IMR-90 (cell line): ENCODE measurements at regions not wholly inside any gene's neighbourhood (a gene's known extent, or its start where the extent isn't known, plus 50 kb on each side); places are given as distances from the start of the nearest gene placed in this dataset.

Experiments
- ATAC-seq: fragments of 200-7000 bp; cut with Tn5 transposase; 2 replicates; pipeline ENCODE4 v1.9.1; 2020; ENCODE audit warnings: low read depth, mild to moderate bottlenecking, moderate library complexity
- BruUV-seq: library from RNA; stranded (reverse); fragments of 400-500 nt; replicated peaks from 2 replicates; lab custom pipeline; 2021; lab: Mats Ljungman, UMichigan
- CTCF ChIA-PET: fragments of 300-600 bp; formaldehyde crosslinking; extraction: SDS; loops from one replicate; lab custom pipeline; 2021; ENCODE audit warnings: antibody characterized with exemption; lab: Yijun Ruan, JAX
- POLR2A ChIA-PET: fragments of 300-600 bp; sonication (Branson Sonifier 250); formaldehyde crosslinking; loops from one replicate; lab custom pipeline; 2022; ENCODE audit warnings: antibody characterized with exemption; ENCODE audit not compliant: unreplicated experiment; lab: Charles Lee
- DNase-seq: peaks from one replicate; pipeline ENCODE4 v3.0.0; 2013
- H2AFZ ChIP-seq: replicated peaks from 2 replicates; pipeline ENCODE3; 2013; ENCODE audit warnings: low read length, mild to moderate bottlenecking; ENCODE audit not compliant: poor library complexity
- H2AK5ac ChIP-seq: 2 replicates; pipeline ENCODE4 v1.6.1; 2013; ENCODE audit warnings: low read depth, low read length, inconsistent platforms
- H2AK9ac ChIP-seq: replicated peaks from 2 replicates; pipeline ENCODE3; 2013; ENCODE audit warnings: mild to moderate bottlenecking, low read depth, low read length, moderate library complexity; ENCODE audit not compliant: poor library complexity
- H2BK120ac ChIP-seq: 2 replicates; pipeline ENCODE4 v1.6.1; 2013; ENCODE audit warnings: low read depth, low read length, inconsistent platforms
- H2BK15ac ChIP-seq: 3 replicates; pipeline ENCODE4 v1.6.1; 2013; ENCODE audit warnings: low read depth, low read length, inconsistent platforms
- H2BK20ac ChIP-seq: 2 replicates; pipeline ENCODE4 v1.6.1; 2013; ENCODE audit warnings: low read depth, mild to moderate bottlenecking, inconsistent platforms, low read length, moderate library complexity
- H2BK5ac ChIP-seq: 2 replicates; pipeline ENCODE4 v1.6.1; 2013; ENCODE audit warnings: mild to moderate bottlenecking, low read depth, low read length, inconsistent platforms; ENCODE audit not compliant: poor library complexity, severe bottlenecking
- H3K14ac ChIP-seq: replicated peaks from 2 replicates; pipeline ENCODE4 v1.6.1; 2013; ENCODE audit warnings: low read depth, low read length, inconsistent platforms
- H3K18ac ChIP-seq: 2 replicates; pipeline ENCODE4 v1.6.1; 2013; ENCODE audit warnings: low read depth, low read length, control low read depth
- H3K23ac ChIP-seq: 2 replicates; pipeline ENCODE4 v1.6.1; 2013; ENCODE audit warnings: low read depth, low read length, inconsistent platforms
- H3K27ac ChIP-seq: 2 replicates; pipeline ENCODE4 v1.5.1; 2013; ENCODE audit warnings: mild to moderate bottlenecking, control low read depth, low read length; ENCODE audit not compliant: insufficient read depth
- H3K27me3 ChIP-seq: 2 replicates; pipeline ENCODE4 v1.6.1; 2013; ENCODE audit warnings: low read length; ENCODE audit not compliant: control insufficient read depth, insufficient read depth
- H3K36me3 ChIP-seq: 2 replicates; pipeline ENCODE4 v1.6.1; 2013; ENCODE audit warnings: low read length, mixed read lengths; ENCODE audit not compliant: control insufficient read depth, insufficient read depth
- H3K4ac ChIP-seq: 2 replicates; pipeline ENCODE4 v1.6.1; 2013; ENCODE audit warnings: low read depth, low read length, inconsistent platforms
- H3K4me1 ChIP-seq: 2 replicates; pipeline ENCODE4 v1.6.1; 2013; ENCODE audit warnings: low read length, mixed read lengths; ENCODE audit not compliant: control insufficient read depth, insufficient read depth
- H3K4me2 ChIP-seq: 2 replicates; pipeline ENCODE4 v1.6.1; 2013; ENCODE audit warnings: low read depth, mild to moderate bottlenecking, control low read depth, low read length, moderate library complexity
- H3K4me3 ChIP-seq: 2 replicates; pipeline ENCODE4 v1.5.1; 2013; ENCODE audit warnings: low read depth, mild to moderate bottlenecking, control low read depth, low read length, moderate library complexity; ENCODE audit not compliant: insufficient read depth
- H3K56ac ChIP-seq: 2 replicates; pipeline ENCODE4 v1.6.1; 2013; ENCODE audit warnings: low read length, inconsistent platforms; ENCODE audit not compliant: insufficient read depth; ENCODE audit errors: extremely low read depth
- H3K79me1 ChIP-seq, 2 experiments: 2 replicates each; pipeline ENCODE4 v1.6.1; 2013; ENCODE audit warnings: low read length in 2 of 2, inconsistent platforms in 1 of 2, low read depth in 1 of 2
- H3K9ac ChIP-seq: 2 replicates; pipeline ENCODE4 v1.6.1; 2013; ENCODE audit warnings: low read depth, low read length, control low read depth
- H3K9me1 ChIP-seq: 2 replicates; pipeline ENCODE4 v1.6.1; 2013; ENCODE audit warnings: low read length, inconsistent platforms; ENCODE audit not compliant: insufficient read depth
- H3K9me3 ChIP-seq: 2 replicates; pipeline ENCODE4 v1.6.1; 2013; ENCODE audit warnings: low read length; ENCODE audit not compliant: control insufficient read depth, insufficient read depth
- H4K20me1 ChIP-seq: 2 replicates; pipeline ENCODE4 v1.6.1; 2013; ENCODE audit warnings: low read length, inconsistent platforms; ENCODE audit not compliant: insufficient read depth
- H4K5ac ChIP-seq: 2 replicates; pipeline ENCODE4 v1.6.1; 2013; ENCODE audit warnings: mild to moderate bottlenecking, low read depth, low read length, control low read depth
- H4K8ac ChIP-seq, 2 experiments: 2 replicates each; pipeline ENCODE4 v1.6.1; 2013; ENCODE audit warnings: low read depth in 2 of 2, low read length in 2 of 2, control low read depth in 1 of 2, inconsistent platforms in 1 of 2
- H4K91ac ChIP-seq: 2 replicates; pipeline ENCODE4 v1.6.1; 2013; ENCODE audit warnings: low read depth, low read length, inconsistent platforms; ENCODE audit not compliant: insufficient read depth
- BHLHE40 ChIP-seq: fragments of 150-350 bp; IDR thresholded peaks from 2 replicates; pipeline ENCODE4 v1.6.1; 2016; ENCODE audit warnings: mild to moderate bottlenecking, low read depth, low read length
- CEBPB ChIP-seq: IDR thresholded peaks from 2 replicates; pipeline ENCODE4 v1.6.1; 2012; ENCODE audit warnings: low read depth, low read length, improper control_type of control experiment
- CHD1 ChIP-seq: IDR thresholded peaks from 2 replicates; pipeline ENCODE4 v1.6.1; 2012; ENCODE audit warnings: low read depth, low read length, improper control_type of control experiment
- CTCF ChIP-seq: conservative IDR thresholded peaks from 2 replicates; pipeline ENCODE4 v1.5.1; 2012; ENCODE audit warnings: mild to moderate bottlenecking, low read depth, low read length, improper control_type of control experiment
- ELK1 ChIP-seq: fragments of 150-350 bp; IDR thresholded peaks from 2 replicates; pipeline ENCODE4 v1.6.1; 2016; ENCODE audit warnings: low read depth, mild to moderate bottlenecking, low read length, moderate library complexity, borderline replicate concordance
- FOS ChIP-seq: fragments of 150-350 bp; IDR thresholded peaks from 2 replicates; pipeline ENCODE4 v1.6.1; 2016; ENCODE audit warnings: low read depth, low read length
- MAFK ChIP-seq: IDR thresholded peaks from 2 replicates; pipeline ENCODE4 v1.6.1; 2012; ENCODE audit warnings: low read depth, low read length, improper control_type of control experiment
- MAZ ChIP-seq: IDR thresholded peaks from 2 replicates; pipeline ENCODE4 v1.6.1; 2012; ENCODE audit warnings: low read depth, mild to moderate bottlenecking, low read length, improper control_type of control experiment, moderate library complexity, borderline replicate concordance
- MXI1 ChIP-seq: IDR thresholded peaks from 2 replicates; pipeline ENCODE4 v1.6.1; 2012; ENCODE audit warnings: low read depth, mild to moderate bottlenecking, low read length, moderate library complexity, borderline replicate concordance
- NFE2L2 ChIP-seq: fragments of 150-350 bp; IDR thresholded peaks from 2 replicates; pipeline ENCODE4 v1.6.1; 2016; ENCODE audit warnings: low read depth, mild to moderate bottlenecking, low read length
- POLR2A ChIP-seq: IDR thresholded peaks from 2 replicates; pipeline ENCODE4 v1.6.1; 2012; ENCODE audit warnings: mild to moderate bottlenecking, low read depth, low read length
- RAD21 ChIP-seq: IDR thresholded peaks from 2 replicates; pipeline ENCODE4 v1.6.1; 2012; ENCODE audit warnings: low read length, improper control_type of control experiment
- RCOR1 ChIP-seq: IDR thresholded peaks from 2 replicates; pipeline ENCODE4 v1.6.1; 2012; ENCODE audit warnings: mild to moderate bottlenecking, low read length, improper control_type of control experiment; ENCODE audit not compliant: insufficient replicate concordance
- RFX5 ChIP-seq: IDR thresholded peaks from 2 replicates; pipeline ENCODE4 v1.8.0; 2012; ENCODE audit warnings: low read depth, mild to moderate bottlenecking, low read length, moderate library complexity
- SMC3 ChIP-seq: fragments of 150-350 bp; IDR thresholded peaks from 2 replicates; pipeline ENCODE4 v1.6.1; 2016; ENCODE audit warnings: low read depth, mild to moderate bottlenecking, antibody characterized with exemption, low read length, moderate library complexity
- USF2 ChIP-seq: fragments of 150-350 bp; IDR thresholded peaks from 2 replicates; pipeline ENCODE4 v1.6.1; 2017; ENCODE audit warnings: mild to moderate bottlenecking, antibody characterized with exemption, low read length, low read depth
- WGBS, 2 experiments: methylation state at CpG; one replicate each; pipeline versions ENCODE4 v1.1.5 to v1.1.7; 2013; ENCODE audit warnings: missing lambda C conversion rate in 2 of 2; ENCODE audit not compliant: insufficient read length in 1 of 2; ENCODE audit errors: extremely low coverage in 2 of 2; 5-methylcytosine and 5-hydroxymethylcytosine counted together
- dilution Hi-C: fragments of 300-500 bp; cut with HindIII; formaldehyde crosslinking; loops from one replicate; pipeline ENCODE4 v1.14.3; 2018; ENCODE audit warnings: low sequenced_read_pairs; ENCODE audit not compliant: unreplicated experiment
- in situ Hi-C: fragments of 300-500 bp; cut with MboI; formaldehyde crosslinking; loops from 3 replicates; pipeline ENCODE4 v1.14.3; 2019; ENCODE audit warnings: low sequenced_read_pairs, inconsistent platforms, mixed read lengths
- intact Hi-C: fragments of 100-400 bp; cut with micrococcal nuclease; formaldehyde crosslinking; loops from 2 replicates; pipeline ENCODE4 v1.10.0; 2022

- H2AFZ ChIP-seq = no peak overlapping the region
- no peak overlapping the region for H2BK120ac ChIP-seq
- H3K4me2 ChIP-seq = no peak overlapping the region
- no peak overlapping the region for H4K5ac ChIP-seq
- intact Hi-C loops (no loop called here), dilution Hi-C loops (no loop called here), in situ Hi-C loops (no loop called here)
- H4K8ac ChIP-seq = no peak overlapping the region
- no peak overlapping the region for H2AK9ac ChIP-seq
- no peak overlapping the region for H2BK20ac ChIP-seq
- H2AK5ac ChIP-seq = no peak overlapping the region
- no peaks in the 10 kb centered on the region for H3K4me1 ChIP-seq
- H3K56ac ChIP-seq = no peak overlapping the region
- no peaks in the 10 kb centered on the region for H4K20me1 ChIP-seq
- ATAC-seq (no peak), DNase-seq (no peak)
- no peaks in the 10 kb centered on the region for H3K79me1 ChIP-seq
- no peak overlapping the region for H3K18ac ChIP-seq
- H3K23ac ChIP-seq = no peak overlapping the region
- WGBS, 2 experiments = 38% methylated on average over 3 of the region's 11 CpGs; no CpG with 5 or more reads in 1 of the 2 experiments
- H3K36me3 ChIP-seq = no peaks in the 10 kb centered on the region
- no peak overlapping the region for H3K9ac ChIP-seq
- H3K9me3 ChIP-seq = no peaks in the 10 kb centered on the region
- no peak overlapping the region for H2BK15ac ChIP-seq
- H2BK5ac ChIP-seq = no peak overlapping the region
- peaks cover 35% of the 10 kb centered on the region; the same call in 1 of the 2 replicates for H3K27me3 ChIP-seq
- ChIA-PET POLR2A (no interaction called here), CTCF (no interaction called here)
- no peak overlapping the region for H3K4ac ChIP-seq
- H3K27ac ChIP-seq = no peak overlapping the region
- no peak for TF ChIP-seq POLR2A
- TF ChIP-seq FOS = no peak
- TF ChIP-seq CEBPB = no peak
- TF ChIP-seq SMC3 = no peak
- no peak for TF ChIP-seq RFX5
- TF ChIP-seq MAZ = no peak
- TF ChIP-seq RAD21 = no peak
- TF ChIP-seq RCOR1 = no peak
- TF ChIP-seq USF2 = no peak
- no peak for TF ChIP-seq MXI1
- TF ChIP-seq ELK1 = no peak
- TF ChIP-seq CTCF = no peak
- no peak for TF ChIP-seq NFE2L2
- no peak for TF ChIP-seq CHD1
- TF ChIP-seq MAFK = no peak
- TF ChIP-seq BHLHE40 = no peak
- no peaks in the 10 kb centered on the region for H3K9me1 ChIP-seq
- no peak overlapping the region for H4K91ac ChIP-seq
- BruUV-seq = no TSS peak
- no peak overlapping the region for H3K4me3 ChIP-seq
- H3K14ac ChIP-seq = no peak overlapping the region
These were observed 163.5 kb upstream of the LINGO1 start for GRCh38 chr15:77796046-77796729.
